IMR-90 (cell line): ENCODE measurements at regions not wholly inside any gene's neighbourhood (a gene's known extent, or its start where the extent isn't known, plus 50 kb on each side); places are given as distances from the start of the nearest gene placed in this dataset.

Experiments used
- BHLHE40 ChIP-seq: fragments of 150-350 bp; IDR thresholded peaks from 2 replicates; pipeline ENCODE4 v1.6.1; 2016; ENCODE audit warnings: mild to moderate bottlenecking, low read depth, low read length
- CHD1 ChIP-seq: IDR thresholded peaks from 2 replicates; pipeline ENCODE4 v1.6.1; 2012; ENCODE audit warnings: low read depth, low read length, improper control_type of control experiment
- CTCF ChIP-seq: conservative IDR thresholded peaks from 2 replicates; pipeline ENCODE4 v1.5.1; 2012; ENCODE audit warnings: mild to moderate bottlenecking, low read depth, low read length, improper control_type of control experiment
- ELK1 ChIP-seq: fragments of 150-350 bp; IDR thresholded peaks from 2 replicates; pipeline ENCODE4 v1.6.1; 2016; ENCODE audit warnings: low read depth, mild to moderate bottlenecking, low read length, moderate library complexity, borderline replicate concordance
- MAFK ChIP-seq: IDR thresholded peaks from 2 replicates; pipeline ENCODE4 v1.6.1; 2012; ENCODE audit warnings: low read depth, low read length, improper control_type of control experiment
- MAZ ChIP-seq: IDR thresholded peaks from 2 replicates; pipeline ENCODE4 v1.6.1; 2012; ENCODE audit warnings: low read depth, mild to moderate bottlenecking, low read length, improper control_type of control experiment, moderate library complexity, borderline replicate concordance
- NFE2L2 ChIP-seq: fragments of 150-350 bp; IDR thresholded peaks from 2 replicates; pipeline ENCODE4 v1.6.1; 2016; ENCODE audit warnings: low read depth, mild to moderate bottlenecking, low read length
- POLR2A ChIP-seq: IDR thresholded peaks from 2 replicates; pipeline ENCODE4 v1.6.1; 2012; ENCODE audit warnings: mild to moderate bottlenecking, low read depth, low read length
- RAD21 ChIP-seq: IDR thresholded peaks from 2 replicates; pipeline ENCODE4 v1.6.1; 2012; ENCODE audit warnings: low read length, improper control_type of control experiment
- RCOR1 ChIP-seq: IDR thresholded peaks from 2 replicates; pipeline ENCODE4 v1.6.1; 2012; ENCODE audit warnings: mild to moderate bottlenecking, low read length, improper control_type of control experiment; ENCODE audit not compliant: insufficient replicate concordance
- SMC3 ChIP-seq: fragments of 150-350 bp; IDR thresholded peaks from 2 replicates; pipeline ENCODE4 v1.6.1; 2016; ENCODE audit warnings: low read depth, mild to moderate bottlenecking, antibody characterized with exemption, low read length, moderate library complexity
- USF2 ChIP-seq: fragments of 150-350 bp; IDR thresholded peaks from 2 replicates; pipeline ENCODE4 v1.6.1; 2017; ENCODE audit warnings: mild to moderate bottlenecking, antibody characterized with exemption, low read length, low read depth

DNA sequence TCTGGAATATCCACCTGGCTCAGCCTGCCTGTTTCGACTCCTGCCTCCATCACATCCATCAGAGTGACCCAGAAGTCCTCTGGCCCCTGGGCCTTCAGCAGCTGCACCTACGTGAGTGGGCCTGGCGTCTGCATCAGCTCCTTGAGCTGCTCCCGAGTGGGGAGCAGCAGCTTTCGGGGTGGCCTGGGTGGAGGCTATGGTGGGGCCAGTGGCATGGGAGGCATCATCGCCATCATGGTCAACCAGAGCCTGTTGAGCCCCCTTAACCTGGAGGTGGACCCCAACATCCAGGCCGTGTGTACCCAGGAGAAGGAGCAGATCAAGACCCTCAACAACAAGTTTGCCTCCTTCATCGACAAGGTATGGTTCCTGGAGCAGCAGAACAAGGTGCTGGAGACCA lies 83.0 kb downstream of the SEC61B start:
- TF ChIP-seq POLR2A (no peak), CTCF (no peak), CHD1 (no peak), RAD21 (no peak), SMC3 (no peak), ELK1 (no peak), RCOR1 (no peak), MAFK (no peak), MAZ (no peak), NFE2L2 (no peak), USF2 (no peak), BHLHE40 (no peak)
